ENCODE measurements at regions not wholly inside any gene's neighbourhood (a gene's known extent, or its start where the extent isn't known, plus 50 kb on each side); places are given as distances from the start of the nearest gene placed in this dataset.

DNA sequence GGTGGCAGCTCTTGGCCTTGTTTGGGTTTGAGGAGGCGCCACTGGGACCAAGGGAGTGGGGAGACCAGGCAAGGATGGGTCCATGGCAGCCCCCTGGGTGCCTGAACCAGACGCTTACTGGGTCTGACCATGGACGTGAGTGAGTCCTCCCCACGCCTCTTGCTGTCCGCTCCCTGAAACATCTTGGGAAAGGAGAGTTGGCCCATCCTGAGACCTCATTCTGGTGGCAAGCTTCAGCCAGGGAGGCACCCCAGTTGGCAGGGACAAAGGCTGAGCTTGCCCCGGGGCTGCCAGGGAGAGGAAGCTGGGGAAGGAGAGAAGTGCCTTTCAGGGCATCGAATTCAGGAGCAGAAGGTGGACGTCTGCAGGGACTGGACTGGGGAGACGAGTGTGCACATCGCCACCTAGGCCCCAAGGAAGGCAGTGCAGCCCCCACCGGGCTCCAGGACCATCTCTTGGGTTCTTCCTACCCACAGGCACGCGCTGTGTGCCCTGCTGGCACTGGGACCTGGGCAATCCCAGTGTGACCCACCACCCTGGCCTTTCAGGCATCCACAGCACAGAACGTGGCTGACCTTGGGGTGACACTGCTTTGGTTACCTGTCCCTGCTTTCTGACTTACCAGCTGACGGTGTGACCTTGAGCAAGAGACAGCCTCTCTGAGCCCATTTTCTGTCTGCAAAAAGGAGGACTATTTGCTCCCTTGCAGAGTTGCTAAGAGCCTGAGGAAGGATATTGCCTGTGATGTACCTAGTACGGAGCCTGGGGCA lies 132.9 kb upstream of the WNT4 start:
- TF ChIP-seq POLR2AphosphoS5 (IDR thresholded peaks at IDR 0.05) (no peak), EP300 (IDR thresholded peaks at IDR 0.05) (no peak), POLR2A (IDR thresholded peaks at IDR 0.05) (no peak)
- TF ChIP-seq, protein P1, sequence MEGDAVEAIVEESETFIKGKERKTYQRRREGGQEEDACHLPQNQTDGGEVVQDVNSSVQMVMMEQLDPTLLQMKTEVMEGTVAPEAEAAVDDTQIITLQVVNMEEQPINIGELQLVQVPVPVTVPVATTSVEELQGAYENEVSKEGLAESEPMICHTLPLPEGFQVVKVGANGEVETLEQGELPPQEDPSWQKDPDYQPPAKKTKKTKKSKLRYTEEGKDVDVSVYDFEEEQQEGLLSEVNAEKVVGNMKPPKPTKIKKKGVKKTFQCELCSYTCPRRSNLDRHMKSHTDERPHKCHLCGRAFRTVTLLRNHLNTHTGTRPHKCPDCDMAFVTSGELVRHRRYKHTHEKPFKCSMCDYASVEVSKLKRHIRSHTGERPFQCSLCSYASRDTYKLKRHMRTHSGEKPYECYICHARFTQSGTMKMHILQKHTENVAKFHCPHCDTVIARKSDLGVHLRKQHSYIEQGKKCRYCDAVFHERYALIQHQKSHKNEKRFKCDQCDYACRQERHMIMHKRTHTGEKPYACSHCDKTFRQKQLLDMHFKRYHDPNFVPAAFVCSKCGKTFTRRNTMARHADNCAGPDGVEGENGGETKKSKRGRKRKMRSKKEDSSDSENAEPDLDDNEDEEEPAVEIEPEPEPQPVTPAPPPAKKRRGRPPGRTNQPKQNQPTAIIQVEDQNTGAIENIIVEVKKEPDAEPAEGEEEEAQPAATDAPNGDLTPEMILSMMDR (IDR thresholded peaks at IDR 0.05), result peak in 3 of 4 experiments; percentile 33 to 73 (median 59)
- WGBS, 2 donors (ENCODE audit: low coverage in 1 of 2), result 7 to 100% methylated on average over 1 to 3 of the region's 16 CpGs
- H3K4me3 ChIP-seq, result no peak overlapping the region
- ATAC-seq, result no peak
- H3K27ac ChIP-seq, result no peak overlapping the region
- H3K36me3 ChIP-seq, result no peaks in the 10 kb centered on the region
- H3K27me3 ChIP-seq, result peaks cover 69% of the 10 kb centered on the region
- no peaks in the 10 kb centered on the region for H3K4me1 ChIP-seq
- peaks cover 0 to 6% (median 0%) of the 10 kb centered on the region in 3 donors for H3K9me3 ChIP-seq

DNA sequence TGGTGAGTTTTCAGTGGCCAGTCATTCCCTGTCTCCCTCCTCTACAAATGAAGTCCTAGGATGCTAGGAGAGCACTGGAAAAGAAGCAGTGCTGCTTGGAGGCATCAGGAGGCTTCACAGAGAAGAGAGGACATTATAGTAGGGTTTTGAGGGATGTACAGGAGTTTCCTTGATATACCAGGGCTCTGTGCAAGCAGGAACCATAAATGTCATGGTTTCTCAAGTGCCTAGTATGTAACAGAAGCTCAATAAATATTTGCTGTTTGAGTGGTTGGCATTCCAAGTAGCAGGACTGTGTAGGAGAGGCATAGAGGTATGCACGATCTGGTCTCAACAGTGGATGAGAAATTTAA lies 133.5 kb upstream of the WNT4 start:
- Histone ChIP-seq H3K27ac (no peak overlapping the region), H3K36me3 (no peaks in the 10 kb centered on the region), H3K4me1 (no peaks in the 10 kb centered on the region), H3K27me3 (peaks cover 69% of the 10 kb centered on the region), H3K9me3 (peaks cover 0 to 6% (median 0%) of the 10 kb centered on the region in 3 donors), H3K4me3 (no peak overlapping the region)
- TF ChIP-seq POLR2A (IDR thresholded peaks at IDR 0.05) (no peak), EP300 (IDR thresholded peaks at IDR 0.05) (no peak), POLR2AphosphoS5 (IDR thresholded peaks at IDR 0.05) (no peak)
- TF ChIP-seq, protein P1 (IDR thresholded peaks at IDR 0.05), result no peak
- ATAC-seq, result no peak
- 71 to 75% methylated on average over 1 of the region's 1 CpG for WGBS, 2 donors (ENCODE audit: low coverage in 1 of 2)

DNA sequence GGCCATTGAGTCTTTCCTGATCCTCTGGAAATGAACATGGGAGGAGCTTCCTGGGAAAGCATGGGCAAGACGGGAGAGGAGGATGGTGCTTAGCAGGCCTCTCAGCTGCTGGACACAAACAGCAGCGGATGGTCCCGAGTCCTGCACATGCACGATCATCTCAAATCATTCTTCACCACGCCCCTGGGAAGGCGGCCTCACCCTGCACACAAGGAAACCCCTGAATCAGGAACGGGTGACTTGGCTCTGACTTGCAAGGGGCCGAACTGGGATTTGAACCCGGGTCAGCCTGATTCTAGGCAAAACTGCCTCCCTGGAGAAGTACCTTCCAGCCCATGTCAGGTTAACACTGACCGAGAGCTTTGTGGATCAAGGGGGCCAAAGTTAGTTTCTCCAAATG lies 134.8 kb upstream of the WNT4 start:
- H3K4me3 ChIP-seq, result no peak overlapping the region
- no peaks in the 10 kb centered on the region for H3K4me1 ChIP-seq
- no peak for ATAC-seq
- H3K27me3 ChIP-seq, result peaks cover 73% of the 10 kb centered on the region
- no peaks in the 10 kb centered on the region for H3K36me3 ChIP-seq
- peaks cover 0 to 6% (median 0%) of the 10 kb centered on the region in 3 donors for H3K9me3 ChIP-seq
- 66 to 71% methylated on average over 4 to 9 of the region's 10 CpGs for WGBS, 2 donors (ENCODE audit: low coverage in 1 of 2)
- TF ChIP-seq POLR2A (IDR thresholded peaks at IDR 0.05) (no peak), POLR2AphosphoS5 (IDR thresholded peaks at IDR 0.05) (no peak), EP300 (IDR thresholded peaks at IDR 0.05) (no peak)
- TF ChIP-seq, protein P1 (IDR thresholded peaks at IDR 0.05), result no peak
- no peak overlapping the region for H3K27ac ChIP-seq

DNA sequence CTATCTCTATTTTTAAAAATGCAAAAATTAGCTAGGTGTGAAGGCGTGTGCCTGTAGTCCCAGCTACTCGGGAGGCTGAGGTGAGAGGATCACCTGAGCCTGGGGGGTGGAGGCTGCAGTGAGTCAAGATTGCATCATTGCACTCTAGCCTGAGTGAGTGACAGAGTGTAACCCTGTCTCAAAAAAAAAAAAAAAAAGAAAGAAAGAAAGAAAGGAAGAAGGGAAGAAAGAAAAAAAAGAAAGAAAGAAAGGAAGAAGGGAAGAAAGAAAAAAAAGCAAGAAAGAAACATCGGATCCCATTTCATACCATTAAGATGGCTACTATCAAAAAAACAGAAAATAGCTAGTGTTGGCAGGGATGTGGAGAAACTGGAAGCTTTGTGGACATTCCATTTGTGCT lies 136.8 kb upstream of the WNT4 start:
- no peaks in the 10 kb centered on the region for H3K36me3 ChIP-seq
- H3K4me3 ChIP-seq, result no peak overlapping the region
- TF ChIP-seq, protein P1 (IDR thresholded peaks at IDR 0.05), result no peak
- TF ChIP-seq POLR2AphosphoS5 (IDR thresholded peaks at IDR 0.05), result no peak
- TF ChIP-seq POLR2A (IDR thresholded peaks at IDR 0.05), result no peak
- no peak for TF ChIP-seq EP300 (IDR thresholded peaks at IDR 0.05)
- no peaks in the 10 kb centered on the region for H3K4me1 ChIP-seq
- peaks cover 0 to 6% (median 0%) of the 10 kb centered on the region in 3 donors for H3K9me3 ChIP-seq
- 90% methylated on average over 1 of the region's 3 CpGs; no CpG with 5 or more reads in 1 of the 2 donors for WGBS, 2 donors (ENCODE audit: low coverage in 1 of 2)
- ATAC-seq, result no peak
- no peak overlapping the region for H3K27ac ChIP-seq
- H3K27me3 ChIP-seq, result peaks cover 65% of the 10 kb centered on the region

DNA sequence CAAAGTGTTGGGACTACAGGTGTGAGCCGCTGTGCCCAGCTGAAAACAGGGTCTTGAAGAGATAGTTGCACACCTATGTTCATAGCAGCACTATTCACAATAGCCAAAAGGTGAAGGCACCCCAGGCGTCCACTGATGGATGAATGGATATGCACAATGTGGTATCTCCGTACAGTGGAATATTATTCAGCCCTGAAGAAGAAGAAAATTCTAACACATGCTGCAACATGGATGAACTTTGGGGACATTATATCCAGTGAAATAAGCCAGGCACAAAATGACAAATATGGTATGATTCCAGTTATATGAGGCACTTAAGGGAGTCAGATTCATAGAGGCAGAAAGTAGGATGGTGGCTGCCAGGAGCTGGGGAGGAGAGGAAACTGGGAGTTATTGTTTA lies 137.6 kb upstream of the WNT4 start:
- Histone ChIP-seq H3K4me1 (no peaks in the 10 kb centered on the region), H3K27ac (no peak overlapping the region), H3K36me3 (no peaks in the 10 kb centered on the region), H3K4me3 (no peak overlapping the region), H3K27me3 (peaks cover 65% of the 10 kb centered on the region), H3K9me3 (peaks cover 0 to 6% (median 0%) of the 10 kb centered on the region in 3 donors)
- no peak for ATAC-seq
- 83% methylated on average over 2 of the region's 3 CpGs; no CpG with 5 or more reads in 1 of the 2 donors for WGBS, 2 donors (ENCODE audit: low coverage in 1 of 2)
- TF ChIP-seq POLR2AphosphoS5 (IDR thresholded peaks at IDR 0.05), result no peak
- no peak for TF ChIP-seq POLR2A (IDR thresholded peaks at IDR 0.05)
- TF ChIP-seq EP300 (IDR thresholded peaks at IDR 0.05), result no peak

All from gastroesophageal sphincter (tissue), 4 donors.